DOHH2 (cell line): ENCODE measurements at regions not wholly inside any gene's neighbourhood (a gene's known extent, or its start where the extent isn't known, plus 50 kb on each side); places are given as distances from the start of the nearest gene placed in this dataset.

Source experiments
- H3F3A ChIP-seq: fragments of 200-600 bp; sonication (generic), shearing (Covaris generic); 2 replicates; pipeline ENCODE4 v1.6.0; 2016; ENCODE audit warnings: antibody characterized with exemption, mild to moderate bottlenecking; ENCODE audit not compliant: control insufficient read depth, insufficient read depth
- H3K27ac ChIP-seq: fragments of 200-600 bp; sonication (generic); 2 replicates; pipeline ENCODE4 v1.5.1; 2014; ENCODE audit warnings: low read depth, mild to moderate bottlenecking, low read length, moderate library complexity
- H3K27me3 ChIP-seq: fragments of 200-600 bp; sonication (generic); 2 replicates; pipeline ENCODE4 v1.6.1; 2014; ENCODE audit warnings: mild to moderate bottlenecking, low read length, mixed read lengths; ENCODE audit not compliant: control insufficient read depth
- H3K36me3 ChIP-seq: fragments of 200-600 bp; sonication (generic); 2 replicates; pipeline ENCODE4 v1.6.1; 2014; ENCODE audit warnings: mild to moderate bottlenecking, low read length, moderate library complexity, mixed read lengths; ENCODE audit not compliant: control insufficient read depth
- H3K4me1 ChIP-seq: fragments of 200-600 bp; sonication (generic); 2 replicates; pipeline ENCODE4 v1.6.1; 2014; ENCODE audit warnings: mild to moderate bottlenecking, low read length, mixed read lengths; ENCODE audit not compliant: control insufficient read depth
- H3K4me2 ChIP-seq: fragments of 200-600 bp; sonication (generic); 2 replicates; pipeline ENCODE4 v1.6.0; 2014; ENCODE audit warnings: mild to moderate bottlenecking, low read length, moderate library complexity
- H3K4me3 ChIP-seq: fragments of 200-600 bp; sonication (generic); 2 replicates; pipeline ENCODE4 v1.5.1; 2014; ENCODE audit warnings: mild to moderate bottlenecking, low read length, mixed read lengths
- H3K79me2 ChIP-seq: fragments of 200-600 bp; sonication (generic); 2 replicates; pipeline ENCODE4 v1.6.1; 2014; ENCODE audit warnings: mild to moderate bottlenecking, low read length, mixed read lengths; ENCODE audit not compliant: control insufficient read depth
- H3K9me2 ChIP-seq: fragments of 200-600 bp; sonication (generic); replicated peaks from 2 replicates; pipeline ENCODE4 v1.6.1; 2014; ENCODE audit warnings: mild to moderate bottlenecking, low read length, mixed read lengths; ENCODE audit not compliant: control insufficient read depth
- H3K9me3 ChIP-seq: fragments of 200-600 bp; sonication (generic); 2 replicates; pipeline ENCODE4 v1.6.1; 2014; ENCODE audit warnings: antibody characterized with exemption, low read length, mixed read lengths; ENCODE audit not compliant: control insufficient read depth, insufficient read depth
- H4K20me1 ChIP-seq: fragments of 200-600 bp; sonication (generic); 2 replicates; pipeline ENCODE4 v1.6.0; 2014; ENCODE audit warnings: low read depth, mild to moderate bottlenecking, antibody characterized with exemption, low read length, moderate library complexity; ENCODE audit not compliant: control insufficient read depth, insufficient read depth
- EZH2phosphoT487 ChIP-seq: fragments of 200-600 bp; sonication (generic); IDR thresholded peaks from 2 replicates; pipeline ENCODE4 v1.6.1; 2017; ENCODE audit warnings: borderline replicate concordance, mild to moderate bottlenecking, antibody characterized with exemption, low read length, moderate library complexity, mixed read lengths
- TF ChIP-seq, protein P1 (sequence below): fragments of 200-600 bp; sonication (generic); IDR thresholded peaks from one replicate; pipeline ENCODE4 v1.5.1; 2014; ENCODE audit warnings: antibody characterized with exemption, mild to moderate bottlenecking, low read depth, low read length; ENCODE audit not compliant: poor library complexity, severe bottlenecking

DNA sequence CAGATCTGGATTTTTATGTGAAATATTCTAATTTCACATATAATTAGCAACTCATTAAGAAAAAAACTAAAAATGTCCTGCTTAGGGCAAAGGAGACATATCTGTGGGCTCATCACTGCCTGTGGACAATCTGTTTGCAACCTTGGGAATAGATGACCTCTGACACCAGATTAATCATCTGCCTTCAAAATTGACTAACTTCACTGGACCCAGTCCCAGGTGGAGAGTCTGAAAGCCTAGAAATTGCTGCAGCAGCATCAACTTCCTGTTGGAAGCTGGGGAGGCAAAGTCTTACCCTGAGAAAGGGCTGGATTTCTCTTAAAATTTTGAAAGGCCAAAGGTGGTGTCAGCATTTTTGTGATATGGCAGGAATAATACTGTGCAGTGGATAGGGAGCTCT, 76.3 kb upstream of the TNC start:
- Histone ChIP-seq H3K79me2 (no peaks in the 10 kb centered on the region), H3K27ac (no peak overlapping the region), H4K20me1 (no peaks in the 10 kb centered on the region), H3K9me2 (no peaks in the 10 kb centered on the region), H3K36me3 (no peaks in the 10 kb centered on the region), H3K4me2 (no peak overlapping the region), H3K9me3 (peaks cover 4% of the 10 kb centered on the region), H3K4me1 (peaks cover 17% of the 10 kb centered on the region), H3K27me3 (no peaks in the 10 kb centered on the region), H3F3A (peaks cover 4% of the 10 kb centered on the region; the same call in 1 of the 2 replicates), H3K4me3 (no peak overlapping the region)
- no peak for TF ChIP-seq EZH2phosphoT487
- TF ChIP-seq, protein P1, sequence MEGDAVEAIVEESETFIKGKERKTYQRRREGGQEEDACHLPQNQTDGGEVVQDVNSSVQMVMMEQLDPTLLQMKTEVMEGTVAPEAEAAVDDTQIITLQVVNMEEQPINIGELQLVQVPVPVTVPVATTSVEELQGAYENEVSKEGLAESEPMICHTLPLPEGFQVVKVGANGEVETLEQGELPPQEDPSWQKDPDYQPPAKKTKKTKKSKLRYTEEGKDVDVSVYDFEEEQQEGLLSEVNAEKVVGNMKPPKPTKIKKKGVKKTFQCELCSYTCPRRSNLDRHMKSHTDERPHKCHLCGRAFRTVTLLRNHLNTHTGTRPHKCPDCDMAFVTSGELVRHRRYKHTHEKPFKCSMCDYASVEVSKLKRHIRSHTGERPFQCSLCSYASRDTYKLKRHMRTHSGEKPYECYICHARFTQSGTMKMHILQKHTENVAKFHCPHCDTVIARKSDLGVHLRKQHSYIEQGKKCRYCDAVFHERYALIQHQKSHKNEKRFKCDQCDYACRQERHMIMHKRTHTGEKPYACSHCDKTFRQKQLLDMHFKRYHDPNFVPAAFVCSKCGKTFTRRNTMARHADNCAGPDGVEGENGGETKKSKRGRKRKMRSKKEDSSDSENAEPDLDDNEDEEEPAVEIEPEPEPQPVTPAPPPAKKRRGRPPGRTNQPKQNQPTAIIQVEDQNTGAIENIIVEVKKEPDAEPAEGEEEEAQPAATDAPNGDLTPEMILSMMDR, result no peak

DNA sequence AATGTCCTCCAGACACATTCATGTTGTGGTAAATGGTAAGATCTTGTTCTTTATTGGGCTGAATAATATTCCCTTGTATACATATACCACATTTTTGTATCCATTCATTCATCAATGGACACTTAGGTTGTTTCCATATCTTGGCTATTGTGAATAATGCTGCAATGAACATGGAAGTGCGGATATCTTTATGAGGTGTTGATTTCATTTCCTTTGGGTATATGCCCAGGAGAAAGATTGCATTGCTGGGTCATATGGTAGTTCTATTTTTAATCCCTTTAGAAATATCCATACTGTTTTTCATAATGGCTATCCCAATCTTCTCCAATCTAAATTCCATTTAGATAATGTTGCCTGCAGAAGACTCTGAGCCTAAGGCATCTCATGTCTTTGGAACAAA, 78.0 kb upstream of the TNC start:
- Histone ChIP-seq H3K27ac (no peak overlapping the region), H3K4me3 (no peak overlapping the region), H3K27me3 (no peaks in the 10 kb centered on the region), H3K9me2 (no peaks in the 10 kb centered on the region), H3K4me1 (peaks cover 17% of the 10 kb centered on the region), H3K9me3 (peaks cover 2% of the 10 kb centered on the region), H3K4me2 (no peak overlapping the region), H3K36me3 (no peaks in the 10 kb centered on the region), H4K20me1 (no peaks in the 10 kb centered on the region), H3K79me2 (no peaks in the 10 kb centered on the region), H3F3A (peaks cover 4% of the 10 kb centered on the region; the same call in 1 of the 2 replicates)
- no peak for TF ChIP-seq EZH2phosphoT487
- TF ChIP-seq, protein P1, result no peak

DNA sequence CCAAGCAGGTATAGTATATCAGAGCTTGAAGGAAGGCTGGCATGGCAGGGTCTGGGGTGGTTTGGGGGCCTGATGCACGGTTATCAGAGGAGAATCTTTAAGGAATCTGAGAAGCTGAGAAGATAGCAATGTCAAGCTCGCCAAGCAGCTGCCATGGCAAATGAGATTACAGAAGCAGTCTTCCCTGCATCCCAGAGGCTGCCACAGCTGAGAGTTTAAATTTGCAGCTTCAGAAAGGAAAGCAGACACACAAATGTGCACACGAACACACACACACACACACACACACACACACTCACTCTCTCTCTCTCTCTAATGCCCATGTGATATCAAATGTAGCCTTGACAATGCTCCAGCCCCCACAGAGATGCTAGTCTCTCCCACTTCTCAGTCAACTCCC, 79.0 kb upstream of the TNC start:
- Histone ChIP-seq H3K79me2 (no peaks in the 10 kb centered on the region), H3K9me3 (no peaks in the 10 kb centered on the region), H3K4me3 (no peak overlapping the region), H3K36me3 (no peaks in the 10 kb centered on the region), H3K9me2 (no peaks in the 10 kb centered on the region), H3F3A (peaks cover 4% of the 10 kb centered on the region; the same call in 1 of the 2 replicates), H3K4me2 (no peak overlapping the region), H3K27ac (no peak overlapping the region), H3K27me3 (no peaks in the 10 kb centered on the region), H4K20me1 (no peaks in the 10 kb centered on the region), H3K4me1 (peaks cover 11% of the 10 kb centered on the region)
- TF ChIP-seq, protein P1, result no peak
- TF ChIP-seq EZH2phosphoT487, result no peak

DNA sequence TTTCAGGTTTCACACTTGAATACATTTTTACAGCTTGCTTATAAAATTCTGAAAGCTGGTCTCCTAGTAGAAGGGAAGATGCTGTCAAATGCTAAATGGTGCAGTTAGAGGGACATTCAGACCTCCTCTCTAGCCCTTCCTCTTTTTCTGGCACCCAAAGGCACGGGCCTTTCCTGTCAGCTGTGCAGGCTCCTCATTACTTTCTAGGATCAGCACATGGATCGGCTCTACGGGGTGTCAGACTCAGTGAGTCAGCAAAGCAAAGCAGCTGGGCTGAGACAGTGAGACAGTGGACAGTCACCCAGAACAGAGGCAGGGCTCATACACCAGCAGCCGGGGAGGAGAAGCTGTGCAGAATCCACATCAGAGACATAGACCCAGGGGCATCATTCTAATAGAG, 80.0 kb upstream of the TNC start:
- Histone ChIP-seq H4K20me1 (no peaks in the 10 kb centered on the region), H3K27me3 (no peaks in the 10 kb centered on the region), H3K79me2 (no peaks in the 10 kb centered on the region), H3F3A (no peaks in the 10 kb centered on the region), H3K36me3 (no peaks in the 10 kb centered on the region), H3K9me3 (no peaks in the 10 kb centered on the region), H3K4me3 (no peak overlapping the region), H3K4me2 (no peak overlapping the region), H3K27ac (no peak overlapping the region), H3K9me2 (no peaks in the 10 kb centered on the region), H3K4me1 (peaks cover 1% of the 10 kb centered on the region; the same call in 1 of the 2 replicates)
- no peak for TF ChIP-seq EZH2phosphoT487
- TF ChIP-seq, protein P1, result no peak
